Natural killer cell treated with Interleukin-12 subunit alpha and Interleukin-12 subunit beta and Interleukin-15 and Interleukin-18, amount 100 ng/mL, for 72 hours (primary cell): ENCODE measurements at regions not wholly inside any gene's neighbourhood (a gene's known extent, or its start where the extent isn't known, plus 50 kb on each side); places are given as distances from the start of the nearest gene placed in this dataset.
"Not testable (repeated sequence)": the region's sequence is repeated elsewhere in the genome, so short reads cannot be mapped to it uniquely, and the experiment has no call there.

Source experiments
- ATAC-seq, 2 donors: fragments of 150-1000 bp; cut with Tn5 transposase in 1 of 2; sonication (Bioruptor Pico), chemical (Tn5 transposase) in 1 of 2; 2 replicates each; pipeline ENCODE4 v1.10.0; 2021
- DNase-seq: peaks from one replicate; pipeline ENCODE4 v3.0.0; 2022; ENCODE audit warnings: low spot score
- H3K27ac Mint-ChIP-seq, 2 donors: 1 replicate in 1 of 2; 2 replicates in 1 of 2; pipeline ENCODE4 v1.8.0; 2022; ENCODE audit warnings: mixed read lengths in 2 of 2, mild to moderate bottlenecking in 1 of 2, moderate library complexity in 1 of 2
- H3K27me3 Mint-ChIP-seq, 2 donors: 1 replicate in 1 of 2; 2 replicates in 1 of 2; pipeline ENCODE4 v1.8.0; 2022; ENCODE audit warnings: mixed read lengths in 2 of 2
- H3K36me3 Mint-ChIP-seq: one replicate; pipeline ENCODE4 v1.8.0; 2022; ENCODE audit warnings: mixed read lengths
- H3K4me1 Mint-ChIP-seq, 2 donors: 1 replicate in 1 of 2; 2 replicates in 1 of 2; pipeline ENCODE4 v1.8.0; 2022; ENCODE audit warnings: low read depth in 2 of 2, mixed read lengths in 2 of 2, mild to moderate bottlenecking in 1 of 2
- H3K4me3 Mint-ChIP-seq: one replicate; pipeline ENCODE4 v1.8.0; 2022; ENCODE audit warnings: mixed read lengths
- H3K9me3 Mint-ChIP-seq: 2 replicates; pipeline ENCODE4 v1.8.0; 2022; ENCODE audit warnings: mixed read lengths

DNA sequence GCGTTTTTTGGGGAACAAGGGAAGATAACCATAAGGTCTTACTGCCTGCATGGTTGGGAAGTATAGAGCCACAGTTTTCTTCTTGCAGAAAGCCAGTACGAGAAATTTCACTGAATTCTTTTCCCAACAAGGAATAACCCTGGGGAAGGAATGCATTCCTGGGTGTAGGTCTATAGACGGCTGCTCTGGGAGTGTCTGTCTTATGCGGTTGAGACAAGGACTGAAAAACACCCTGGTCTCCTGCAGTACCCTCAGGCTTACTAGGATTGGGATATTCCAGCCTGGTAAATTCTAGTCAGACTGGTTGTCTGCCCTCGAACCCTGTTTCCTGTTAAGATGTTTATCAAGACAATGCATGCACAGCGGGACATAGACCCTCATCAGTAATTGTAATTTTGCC, 984.3 kb upstream of the NUDT12 start:
- H3K4me3 Mint-ChIP-seq, H3K27me3 Mint-ChIP-seq, ATAC-seq, H3K27ac Mint-ChIP-seq, H3K36me3 Mint-ChIP-seq, H3K4me1 Mint-ChIP-seq, DNase-seq: not testable (repeated sequence)
- peaks cover 13% of the 10 kb centered on the region for H3K9me3 Mint-ChIP-seq

- Mint-ChIP-seq H3K9me3 (peaks cover 13% of the 10 kb centered on the region), H3K4me3 (no peak overlapping the region), H3K36me3 (no peaks in the 10 kb centered on the region), H3K4me1 (no peaks in the 10 kb centered on the region), H3K27ac (no peak overlapping the region), H3K27me3 (no peaks in the 10 kb centered on the region)
- DNase-seq: no peak
- ATAC-seq: no peak
Measured at GRCh38 chr5:104541141-104541785, 978.7 kb upstream of the NUDT12 start.

GRCh38 chr5:104540448-104540847, 977.9 kb upstream of the NUDT12 start:
- Mint-ChIP-seq H3K9me3 (peaks cover 13% of the 10 kb centered on the region), H3K4me3 (no peak overlapping the region), H3K27ac (no peak overlapping the region), H3K4me1 (no peaks in the 10 kb centered on the region), H3K36me3 (no peaks in the 10 kb centered on the region), H3K27me3 (no peaks in the 10 kb centered on the region)
- DNase-seq: no peak
- no peak for ATAC-seq

GRCh38 chr5:104539618-104540350, 977.2 kb upstream of the NUDT12 start:
- Mint-ChIP-seq H3K36me3 (peaks cover 3% of the 10 kb centered on the region), H3K27ac (no peak overlapping the region), H3K9me3 (peaks cover 14% of the 10 kb centered on the region), H3K4me3 (no peak overlapping the region), H3K27me3 (no peaks in the 10 kb centered on the region), H3K4me1 (no peaks in the 10 kb centered on the region)
- ATAC-seq: no peak
- DNase-seq: no peak

GRCh38 chr5:104538734-104539133, 976.1 kb upstream of the NUDT12 start:
- DNase-seq (no peak), ATAC-seq (no peak)
- no peaks in the 10 kb centered on the region for H3K4me1 Mint-ChIP-seq
- no peak overlapping the region for H3K4me3 Mint-ChIP-seq
- H3K9me3 Mint-ChIP-seq: peaks cover 16% of the 10 kb centered on the region
- H3K36me3 Mint-ChIP-seq: peaks cover 4% of the 10 kb centered on the region
- no peaks in the 10 kb centered on the region for H3K27me3 Mint-ChIP-seq
- no peak overlapping the region for H3K27ac Mint-ChIP-seq

- ATAC-seq (no peak), DNase-seq (no peak)
- no peak overlapping the region for H3K4me3 Mint-ChIP-seq
- peaks cover 10% of the 10 kb centered on the region for H3K36me3 Mint-ChIP-seq
- no peak overlapping the region for H3K27ac Mint-ChIP-seq
- H3K27me3 Mint-ChIP-seq: no peaks in the 10 kb centered on the region
- peaks cover 19% of the 10 kb centered on the region for H3K9me3 Mint-ChIP-seq
- no peaks in the 10 kb centered on the region for H3K4me1 Mint-ChIP-seq
Measured at GRCh38 chr5:104533498-104533897, 970.9 kb upstream of the NUDT12 start.

DNA sequence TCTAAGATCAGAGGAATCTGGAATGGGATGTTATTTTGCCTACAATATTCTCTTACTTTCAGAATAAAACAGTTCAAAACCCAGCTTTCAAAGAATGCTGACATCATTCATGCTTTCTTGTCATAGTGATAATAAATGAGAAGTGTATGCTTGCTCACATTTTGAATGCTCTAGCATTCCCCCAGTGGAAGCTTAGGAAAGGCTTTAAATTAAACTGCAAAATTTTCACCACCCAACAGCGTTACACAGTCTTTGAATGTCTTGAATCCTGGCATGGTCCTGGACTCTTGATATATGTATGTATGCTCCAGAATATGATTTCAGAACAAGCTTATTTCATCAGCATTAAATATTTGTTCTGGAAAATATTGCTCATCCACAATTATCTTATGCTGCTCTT, 964.3 kb upstream of the NUDT12 start:
- peaks cover 6% of the 10 kb centered on the region for H3K36me3 Mint-ChIP-seq
- H3K27ac Mint-ChIP-seq: no peak overlapping the region
- H3K4me3 Mint-ChIP-seq: no peak overlapping the region
- DNase-seq (no peak), ATAC-seq (no peak)
- H3K27me3 Mint-ChIP-seq: no peaks in the 10 kb centered on the region
- no peaks in the 10 kb centered on the region for H3K4me1 Mint-ChIP-seq
- H3K9me3 Mint-ChIP-seq: peaks cover 19% of the 10 kb centered on the region

DNA sequence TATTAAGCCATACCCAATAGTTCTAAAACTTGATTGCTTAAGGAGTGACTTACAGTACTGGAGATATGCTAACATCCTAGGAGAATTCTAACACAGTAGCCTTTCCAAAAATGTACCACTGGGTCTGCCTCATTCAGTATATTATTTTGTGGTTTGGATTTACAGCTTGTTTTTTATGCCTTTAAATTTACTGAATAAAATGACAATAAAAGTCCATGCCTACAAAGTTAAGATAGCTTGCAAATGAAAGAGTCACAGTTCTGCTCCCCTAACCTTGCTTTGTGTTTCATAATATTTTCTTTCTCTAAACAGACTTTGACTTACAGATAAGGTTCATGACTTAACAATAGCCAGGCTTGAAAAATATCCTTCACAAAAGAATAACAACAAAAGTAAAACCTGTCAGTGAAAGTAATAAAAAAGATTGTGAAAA, 951.1 kb upstream of the NUDT12 start:
- Mint-ChIP-seq H3K27me3 (no peaks in the 10 kb centered on the region), H3K9me3 (peaks cover 11% of the 10 kb centered on the region), H3K36me3 (no peaks in the 10 kb centered on the region), H3K4me3 (no peak overlapping the region), H3K4me1 (no peaks in the 10 kb centered on the region), H3K27ac (no peak overlapping the region)
- DNase-seq (no peak), ATAC-seq (no peak)

DNA sequence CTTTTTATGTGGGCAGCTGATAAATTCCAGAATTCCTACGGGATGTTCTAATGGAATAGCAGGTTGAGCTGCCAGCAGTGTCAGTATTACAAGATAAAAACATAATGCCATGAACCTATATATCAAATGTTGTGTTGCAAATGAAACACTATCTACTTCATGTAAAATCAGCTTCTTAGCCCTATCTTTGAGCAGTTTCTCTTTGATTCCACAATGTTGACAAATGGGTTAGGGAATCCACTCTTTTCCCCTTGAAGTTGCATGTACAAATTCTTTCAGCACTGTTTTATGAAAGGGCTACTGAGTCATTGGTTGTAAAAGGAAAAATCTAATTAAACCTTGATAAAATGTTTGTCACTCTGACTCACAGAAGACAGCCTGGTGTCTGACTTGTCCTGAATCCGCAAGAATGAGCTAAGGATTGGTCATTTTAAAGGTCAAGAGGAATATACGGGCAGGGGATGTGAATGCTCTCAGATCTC, 950.6 kb upstream of the NUDT12 start:
- H3K27me3 Mint-ChIP-seq: no peaks in the 10 kb centered on the region
- DNase-seq (no peak), ATAC-seq (no peak)
- no peak overlapping the region for H3K4me3 Mint-ChIP-seq
- no peaks in the 10 kb centered on the region for H3K4me1 Mint-ChIP-seq
- no peak overlapping the region for H3K27ac Mint-ChIP-seq
- H3K36me3 Mint-ChIP-seq: no peaks in the 10 kb centered on the region
- peaks cover 11% of the 10 kb centered on the region for H3K9me3 Mint-ChIP-seq

- Mint-ChIP-seq H3K4me3 (no peak overlapping the region), H3K27me3 (no peaks in the 10 kb centered on the region), H3K36me3 (no peaks in the 10 kb centered on the region), H3K4me1 (no peaks in the 10 kb centered on the region), H3K9me3 (peaks cover 11% of the 10 kb centered on the region), H3K27ac (no peak overlapping the region)
- ATAC-seq (no peak), DNase-seq (no peak)
Measured at GRCh38 chr5:104512063-104512825, 949.7 kb upstream of the NUDT12 start.

DNA sequence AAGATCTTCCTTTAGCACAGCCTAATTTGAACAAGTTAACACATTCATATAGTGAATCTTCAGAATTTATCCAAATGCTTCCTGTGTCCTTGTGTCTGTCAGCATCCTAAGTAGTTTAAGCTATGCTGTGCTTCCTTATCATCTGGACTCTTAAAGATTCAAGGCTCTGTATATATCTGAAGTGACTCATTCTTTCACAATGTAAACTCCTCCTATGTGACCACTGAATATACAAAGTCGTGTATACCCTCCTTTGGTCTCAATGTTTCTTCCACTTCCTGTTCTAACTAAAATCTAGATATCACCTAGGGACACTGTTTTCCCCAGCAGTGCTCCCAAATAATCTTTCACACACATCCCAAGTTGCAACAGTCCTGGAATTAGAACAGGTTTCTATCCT, 935.7 kb upstream of the NUDT12 start:
- Mint-ChIP-seq H3K4me3 (no peak overlapping the region), H3K9me3 (peaks cover 17% of the 10 kb centered on the region), H3K27me3 (no peaks in the 10 kb centered on the region), H3K4me1 (no peaks in the 10 kb centered on the region), H3K27ac (no peak overlapping the region), H3K36me3 (peaks cover 10% of the 10 kb centered on the region)
- ATAC-seq (no peak), DNase-seq (no peak)

GRCh38 chr5:104494083-104494482, 931.5 kb upstream of the NUDT12 start:
- peaks cover 10% of the 10 kb centered on the region for H3K9me3 Mint-ChIP-seq
- no peak for ATAC-seq
- no peak for DNase-seq
- H3K36me3 Mint-ChIP-seq: no peaks in the 10 kb centered on the region
- H3K27ac Mint-ChIP-seq: no peak overlapping the region
- H3K4me3 Mint-ChIP-seq: no peak overlapping the region
- H3K4me1 Mint-ChIP-seq: no peaks in the 10 kb centered on the region
- no peaks in the 10 kb centered on the region for H3K27me3 Mint-ChIP-seq

- peaks cover 11% of the 10 kb centered on the region for H3K9me3 Mint-ChIP-seq
- H3K27me3 Mint-ChIP-seq: no peaks in the 10 kb centered on the region
- no peak overlapping the region for H3K27ac Mint-ChIP-seq
- no peak overlapping the region for H3K4me3 Mint-ChIP-seq
- ATAC-seq (no peak), DNase-seq (no peak)
- no peaks in the 10 kb centered on the region for H3K36me3 Mint-ChIP-seq
- H3K4me1 Mint-ChIP-seq: no peaks in the 10 kb centered on the region
Measured at GRCh38 chr5:104472811-104473210, 910.2 kb upstream of the NUDT12 start.

DNA sequence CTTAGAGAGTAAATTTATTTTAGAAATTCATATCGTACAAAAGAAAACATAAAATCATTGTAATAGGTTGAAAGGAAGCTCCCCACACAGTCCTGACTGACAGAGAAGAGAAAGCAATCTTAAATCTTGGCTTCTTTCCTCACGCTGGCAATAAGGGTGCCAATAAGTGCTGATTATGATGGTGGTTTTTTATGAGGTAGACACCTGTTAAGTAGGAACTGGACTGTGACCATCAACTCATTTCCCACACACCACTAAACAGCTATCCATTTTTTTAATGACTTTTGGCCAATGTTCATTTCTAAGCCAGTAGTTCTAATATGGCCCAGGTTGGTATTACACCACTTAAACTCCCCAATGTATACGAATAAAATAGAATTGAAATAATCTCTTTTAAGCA, 893.5 kb upstream of the NUDT12 start:
- Mint-ChIP-seq H3K9me3 (peaks cover 17% of the 10 kb centered on the region), H3K27ac (no peak overlapping the region), H3K36me3 (peaks cover 6% of the 10 kb centered on the region), H3K4me3 (no peak overlapping the region), H3K27me3 (no peaks in the 10 kb centered on the region), H3K4me1 (no peaks in the 10 kb centered on the region)
- ATAC-seq: no peak
- DNase-seq: no peak
